ENCODE measurements at regions not wholly inside any gene's neighbourhood (a gene's known extent, or its start where the extent isn't known, plus 50 kb on each side); places are given as distances from the start of the nearest gene placed in this dataset.
"Not testable (repeated sequence)": the region's sequence is repeated elsewhere in the genome, so short reads cannot be mapped to it uniquely, and the experiment has no call there.

DNA sequence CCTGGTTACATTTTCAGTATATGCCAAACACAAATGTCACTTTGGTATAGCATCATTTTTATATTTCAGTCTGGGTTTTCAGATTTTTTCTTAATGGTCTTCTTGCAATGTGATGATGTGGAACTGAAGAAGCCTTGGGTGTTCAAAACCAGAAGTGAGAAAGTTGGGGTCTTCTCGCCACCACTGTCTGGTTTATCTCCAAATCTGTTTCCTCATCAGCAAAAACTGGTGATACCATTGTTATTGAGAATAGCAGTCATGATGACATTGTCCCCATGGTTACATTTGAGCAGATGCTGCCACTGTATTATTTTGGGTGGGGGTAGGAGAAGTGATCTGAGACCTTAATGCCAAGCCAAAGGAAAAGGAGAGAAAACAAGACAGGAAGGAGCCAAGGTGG lies 85.9 kb upstream of the MAP3K1 start:
- no peak overlapping the region for H3K4me3 ChIP-seq
- no peak overlapping the region for H3K27ac ChIP-seq
- H3K9me2 ChIP-seq (ENCODE audit: insufficient read depth) = no peaks in the 10 kb centered on the region
- DNase-seq = no peak
- no peaks in the 10 kb centered on the region for H4K20me1 ChIP-seq (ENCODE audit: insufficient read depth)
- peaks cover 4% of the 10 kb centered on the region; the same call in 1 of the 2 replicates for H3K27me3 ChIP-seq (replicated peaks; ENCODE audit: insufficient read depth)
- in situ Hi-C loops (cut with MboI) = no loop called here
- no peaks in the 10 kb centered on the region for H3K79me2 ChIP-seq (ENCODE audit: insufficient read depth)
- H2AFZ ChIP-seq = no peak overlapping the region
- H3K4me1 ChIP-seq (ENCODE audit: insufficient read depth) = no peaks in the 10 kb centered on the region
- H3K9ac ChIP-seq = no peak overlapping the region
- H3F3A ChIP-seq (ENCODE audit: insufficient read depth) = no peaks in the 10 kb centered on the region
- WGBS, 2 experiments (ENCODE audit: low coverage in 1 of 2, low lambda C conversion rate in 2 of 2, missing lambda C conversion rate in 2 of 2) = 30 to 35% methylated on average over 1 of the region's 1 CpG
- H3K4me2 ChIP-seq (ENCODE audit: unreplicated experiment) = no peak overlapping the region
- no peaks in the 10 kb centered on the region for H3K36me3 ChIP-seq (ENCODE audit: low read depth)
- TF ChIP-seq EZH2 (IDR thresholded peaks at IDR 0.05; ENCODE audit: insufficient read depth, poor library complexity, severe bottlenecking) (no peak), EZH2phosphoT487 (IDR thresholded peaks at IDR 0.05; ENCODE audit: insufficient read depth, low read depth) (no peak)
- H3K9me3 ChIP-seq (ENCODE audit: low read depth) = no peaks in the 10 kb centered on the region

DNA sequence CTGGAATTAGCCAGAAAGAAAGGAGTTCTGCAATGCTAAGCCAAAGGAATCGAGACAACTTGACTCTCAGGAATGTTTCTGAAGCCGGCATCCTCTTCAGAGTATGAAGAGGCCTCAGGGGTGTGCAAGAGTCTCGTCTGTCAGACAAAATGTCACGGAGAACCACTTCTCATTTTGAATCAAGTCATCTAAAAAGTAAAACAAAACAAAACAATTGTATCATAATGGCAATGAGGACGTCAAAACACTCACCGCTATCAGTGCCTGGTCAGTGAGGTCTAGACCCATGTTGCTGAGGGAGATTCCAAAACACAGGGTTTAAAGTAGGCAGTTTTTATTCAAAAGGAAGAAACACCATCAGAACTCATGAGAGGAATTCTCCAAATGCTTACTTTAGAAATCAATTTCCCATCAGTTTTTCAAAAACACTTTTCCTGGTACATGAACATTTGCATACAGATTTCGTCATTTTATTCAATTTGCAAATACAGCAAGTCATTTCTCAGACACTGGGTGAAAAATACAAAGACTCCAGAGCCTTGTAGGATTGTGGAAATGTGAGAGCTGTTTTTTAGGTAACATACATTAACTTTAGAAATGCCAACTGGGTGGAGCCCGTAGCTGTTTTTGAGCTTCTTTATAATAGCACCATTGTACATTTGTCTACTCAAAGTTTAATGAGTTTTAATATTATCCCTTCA lies 89.5 kb upstream of the MAP3K1 start:
- no peaks in the 10 kb centered on the region for H3K4me1 ChIP-seq (ENCODE audit: insufficient read depth)
- no peak overlapping the region for H2AFZ ChIP-seq
- no peaks in the 10 kb centered on the region for H3F3A ChIP-seq (ENCODE audit: insufficient read depth)
- H3K27me3 ChIP-seq (replicated peaks; ENCODE audit: insufficient read depth) = peaks cover 4% of the 10 kb centered on the region; the same call in 1 of the 2 replicates
- 48 to 52% methylated on average over 8 of the region's 8 CpGs for WGBS, 2 experiments (ENCODE audit: low coverage in 1 of 2, low lambda C conversion rate in 2 of 2, missing lambda C conversion rate in 2 of 2)
- no peak overlapping the region for H3K4me3 ChIP-seq
- no peak overlapping the region for H3K27ac ChIP-seq
- no peaks in the 10 kb centered on the region for H3K36me3 ChIP-seq (ENCODE audit: low read depth)
- H3K4me2 ChIP-seq (ENCODE audit: unreplicated experiment) = no peak overlapping the region
- in situ Hi-C loops (cut with MboI) = no loop called here
- no peaks in the 10 kb centered on the region for H4K20me1 ChIP-seq (ENCODE audit: insufficient read depth)
- no peak for DNase-seq
- H3K9me3 ChIP-seq (ENCODE audit: low read depth) = no peaks in the 10 kb centered on the region
- no peaks in the 10 kb centered on the region for H3K9me2 ChIP-seq (ENCODE audit: insufficient read depth)
- no peak for TF ChIP-seq EZH2phosphoT487 (IDR thresholded peaks at IDR 0.05; ENCODE audit: insufficient read depth, low read depth)
- TF ChIP-seq EZH2 (IDR thresholded peaks at IDR 0.05; ENCODE audit: insufficient read depth, poor library complexity, severe bottlenecking) = no peak
- no peaks in the 10 kb centered on the region for H3K79me2 ChIP-seq (ENCODE audit: insufficient read depth)
- no peak overlapping the region for H3K9ac ChIP-seq

DNA sequence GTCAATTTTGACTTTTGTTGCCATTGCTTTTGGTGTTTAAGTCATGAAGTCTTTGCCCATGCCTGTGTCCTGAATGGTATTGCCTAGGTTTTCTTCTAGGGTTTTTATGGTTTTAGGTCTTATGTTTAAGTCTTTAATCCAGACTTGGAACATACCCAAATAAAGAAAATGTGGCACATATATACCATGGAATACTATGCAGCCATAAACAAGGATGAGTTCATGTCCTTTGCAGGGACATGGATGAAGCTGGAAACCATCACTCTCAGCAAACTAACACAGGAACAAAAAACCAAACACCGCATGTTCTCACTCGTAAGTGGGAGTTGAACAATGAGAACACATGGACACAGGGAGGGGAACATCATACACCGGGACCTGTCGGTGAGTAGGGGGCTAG lies 90.5 kb upstream of the MAP3K1 start:
- H3K36me3 ChIP-seq (ENCODE audit: low read depth); DNase-seq; H3K9ac ChIP-seq; H3K27ac ChIP-seq; H3K79me2 ChIP-seq (ENCODE audit: insufficient read depth); H3K4me3 ChIP-seq; H3K27me3 ChIP-seq (replicated peaks; ENCODE audit: insufficient read depth); H3K4me2 ChIP-seq (ENCODE audit: unreplicated experiment); H3K4me1 ChIP-seq (ENCODE audit: insufficient read depth); H2AFZ ChIP-seq; H4K20me1 ChIP-seq (ENCODE audit: insufficient read depth); H3F3A ChIP-seq (ENCODE audit: insufficient read depth); in situ Hi-C loops (cut with MboI); H3K9me2 ChIP-seq (ENCODE audit: insufficient read depth); H3K9me3 ChIP-seq (ENCODE audit: low read depth): not testable (repeated sequence)
- WGBS, 2 experiments (ENCODE audit: low coverage in 1 of 2, low lambda C conversion rate in 2 of 2, missing lambda C conversion rate in 2 of 2) = 82 to 86% methylated on average over 4 of the region's 4 CpGs

DNA sequence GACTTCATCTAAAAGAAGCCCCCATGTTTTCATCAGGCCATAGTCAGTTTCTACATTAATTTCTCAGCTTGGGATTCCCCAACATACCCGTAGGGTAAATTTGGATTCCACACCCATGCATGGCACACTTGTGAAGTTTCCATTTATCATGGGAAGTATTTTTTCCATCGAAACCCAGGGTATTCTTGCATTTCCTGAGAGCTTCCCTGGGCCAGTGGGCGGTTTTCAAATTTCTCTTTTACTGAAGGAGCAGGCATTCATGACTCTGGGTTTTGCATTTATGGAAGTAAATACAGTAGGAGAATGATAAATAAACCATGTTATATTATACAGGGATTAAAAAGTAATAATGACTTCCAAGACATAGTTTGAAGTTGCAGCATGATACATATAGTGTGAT lies 93.0 kb upstream of the MAP3K1 start:
- in situ Hi-C loops (cut with MboI) = no loop called here

More for the DNA sequence above, 93.0 kb upstream of the MAP3K1 start:
- no peaks in the 10 kb centered on the region for H4K20me1 ChIP-seq (ENCODE audit: insufficient read depth)
- H3K4me3 ChIP-seq = no peak overlapping the region
- no peak overlapping the region for H3K4me2 ChIP-seq (ENCODE audit: unreplicated experiment)
- H3K79me2 ChIP-seq (ENCODE audit: insufficient read depth) = no peaks in the 10 kb centered on the region
- H3K27ac ChIP-seq = no peak overlapping the region
- 61 to 70% methylated on average over 3 of the region's 3 CpGs for WGBS, 2 experiments (ENCODE audit: low coverage in 1 of 2, low lambda C conversion rate in 2 of 2, missing lambda C conversion rate in 2 of 2)
- no peak overlapping the region for H3K9ac ChIP-seq
- H3K36me3 ChIP-seq (ENCODE audit: low read depth) = no peaks in the 10 kb centered on the region
- H3F3A ChIP-seq (ENCODE audit: insufficient read depth) = no peaks in the 10 kb centered on the region
- H3K4me1 ChIP-seq (ENCODE audit: insufficient read depth) = no peaks in the 10 kb centered on the region
- peaks cover 19% of the 10 kb centered on the region for H3K27me3 ChIP-seq (replicated peaks; ENCODE audit: insufficient read depth)
- H3K9me2 ChIP-seq (ENCODE audit: insufficient read depth) = no peaks in the 10 kb centered on the region
- no peak for TF ChIP-seq EZH2 (IDR thresholded peaks at IDR 0.05; ENCODE audit: insufficient read depth, poor library complexity, severe bottlenecking)
- no peak for TF ChIP-seq EZH2phosphoT487 (IDR thresholded peaks at IDR 0.05; ENCODE audit: insufficient read depth, low read depth)
- no peaks in the 10 kb centered on the region for H3K9me3 ChIP-seq (ENCODE audit: low read depth)
- no peak overlapping the region for H2AFZ ChIP-seq
- no peak for DNase-seq

All from GM23248 (cell line).